ENCODE measurements at regions not wholly inside any gene's neighbourhood (a gene's known extent, or its start where the extent isn't known, plus 50 kb on each side); places are given as distances from the start of the nearest gene placed in this dataset.

DNA sequence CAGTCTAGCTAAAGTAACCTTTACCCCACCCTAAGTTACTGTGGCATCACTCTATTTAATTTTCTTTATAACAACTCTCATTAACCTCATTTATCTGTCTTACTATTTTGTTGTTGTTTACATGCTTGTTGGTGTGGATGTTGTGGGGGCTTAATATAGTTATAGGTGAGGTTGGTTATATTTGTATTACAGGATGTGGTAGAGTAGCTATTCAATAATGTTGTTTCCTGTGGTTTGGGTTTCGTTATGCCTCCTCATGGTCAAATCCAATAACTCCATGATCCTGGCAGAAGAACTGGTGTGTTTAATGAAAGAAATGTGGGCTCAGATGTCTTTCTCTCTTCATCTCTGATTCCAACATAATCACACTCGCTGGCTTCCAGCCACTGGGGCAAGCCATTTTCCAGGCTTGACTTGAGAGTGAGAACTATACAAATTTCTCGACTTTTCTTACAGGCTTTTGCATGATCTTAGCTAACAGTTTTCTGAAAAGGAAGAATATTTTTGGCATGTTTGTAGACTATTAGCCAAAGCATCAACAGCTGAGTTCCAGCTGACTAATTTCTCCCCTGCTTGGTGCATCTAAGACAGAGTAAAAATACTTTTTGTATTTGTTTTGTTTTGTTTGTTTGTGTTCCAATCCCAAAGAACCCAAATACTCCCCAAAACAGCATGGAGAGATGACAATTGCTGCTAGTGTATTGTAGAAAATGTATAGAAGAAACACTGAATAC, 303.7 kb upstream of the PAPPA start:
- no peak overlapping the region for H3K4me2 ChIP-seq (ENCODE audit: control insufficient read depth, extremely low read depth, insufficient read depth, low read depth, low read length)
- TF ChIP-seq, protein P1, sequence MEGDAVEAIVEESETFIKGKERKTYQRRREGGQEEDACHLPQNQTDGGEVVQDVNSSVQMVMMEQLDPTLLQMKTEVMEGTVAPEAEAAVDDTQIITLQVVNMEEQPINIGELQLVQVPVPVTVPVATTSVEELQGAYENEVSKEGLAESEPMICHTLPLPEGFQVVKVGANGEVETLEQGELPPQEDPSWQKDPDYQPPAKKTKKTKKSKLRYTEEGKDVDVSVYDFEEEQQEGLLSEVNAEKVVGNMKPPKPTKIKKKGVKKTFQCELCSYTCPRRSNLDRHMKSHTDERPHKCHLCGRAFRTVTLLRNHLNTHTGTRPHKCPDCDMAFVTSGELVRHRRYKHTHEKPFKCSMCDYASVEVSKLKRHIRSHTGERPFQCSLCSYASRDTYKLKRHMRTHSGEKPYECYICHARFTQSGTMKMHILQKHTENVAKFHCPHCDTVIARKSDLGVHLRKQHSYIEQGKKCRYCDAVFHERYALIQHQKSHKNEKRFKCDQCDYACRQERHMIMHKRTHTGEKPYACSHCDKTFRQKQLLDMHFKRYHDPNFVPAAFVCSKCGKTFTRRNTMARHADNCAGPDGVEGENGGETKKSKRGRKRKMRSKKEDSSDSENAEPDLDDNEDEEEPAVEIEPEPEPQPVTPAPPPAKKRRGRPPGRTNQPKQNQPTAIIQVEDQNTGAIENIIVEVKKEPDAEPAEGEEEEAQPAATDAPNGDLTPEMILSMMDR (optimal IDR thresholded peaks at IDR 0.05 in 1 of 3, IDR thresholded peaks at IDR 0.05 in 1 of 3, conservative IDR thresholded peaks at IDR 0.05 in 1 of 3; ENCODE audit: extremely low read depth in 1 of 3, insufficient read depth in 2 of 3, low read length in 3 of 3), result no peak
- no peak for TF ChIP-seq EZH2 (IDR thresholded peaks at IDR 0.05; ENCODE audit: low read length)
- H4K20me1 ChIP-seq (ENCODE audit: control insufficient read depth, extremely low read depth, insufficient read depth, low read length), result no peaks in the 10 kb centered on the region
- H3K4me1 ChIP-seq (ENCODE audit: control insufficient read depth, extremely low read depth, insufficient read depth, low read length), result peaks cover 11% of the 10 kb centered on the region
- no peaks in the 10 kb centered on the region for H3K79me2 ChIP-seq (ENCODE audit: control insufficient read depth, insufficient read depth, low read length)
- H3K27ac ChIP-seq (ENCODE audit: control insufficient read depth, insufficient read depth, low read length), result no peak overlapping the region
- no peaks in the 10 kb centered on the region for H3K27me3 ChIP-seq (ENCODE audit: control insufficient read depth, extremely low read depth, insufficient read depth, low read length)
- dilution Hi-C loops (cut with MboI; ENCODE audit: extremely low pct_ligation_motif_present, low sequenced_read_pairs), result no loop called here
- no peak overlapping the region for H3K9ac ChIP-seq (ENCODE audit: control insufficient read depth, extremely low read depth, insufficient read depth, low read length)
- H3K9me1 ChIP-seq (ENCODE audit: control insufficient read depth, extremely low read depth, insufficient read depth, low read length), result no peaks in the 10 kb centered on the region
- H3K9me3 ChIP-seq (ENCODE audit: control insufficient read depth, low read depth, low read length), result no peaks in the 10 kb centered on the region
- no peaks in the 10 kb centered on the region for H3K36me3 ChIP-seq (ENCODE audit: control insufficient read depth in 2 of 2, extremely low read depth in 1 of 2, insufficient read depth in 2 of 2, low read length in 2 of 2)
- DNase-seq (ENCODE audit: low read depth, low spot score) (no peak), FAIRE-seq (no peak)
- H2AFZ ChIP-seq (ENCODE audit: control insufficient read depth, low read length), result no peak overlapping the region
- no peak overlapping the region for H3K4me3 ChIP-seq (ENCODE audit: control insufficient read depth in 2 of 3, extremely low read depth in 1 of 3, insufficient read depth in 2 of 3, low read depth in 1 of 3, low read length in 3 of 3)

GRCh38 chr9:115850548-115851304, 302.9 kb upstream of the PAPPA start:
- Histone ChIP-seq H3K27me3 (ENCODE audit: control insufficient read depth, extremely low read depth, insufficient read depth, low read length) (no peaks in the 10 kb centered on the region), H2AFZ (ENCODE audit: control insufficient read depth, low read length) (no peak overlapping the region), H3K4me3 (ENCODE audit: control insufficient read depth in 2 of 3, extremely low read depth in 1 of 3, insufficient read depth in 2 of 3, low read depth in 1 of 3, low read length in 3 of 3) (no peak overlapping the region), H3K9me3 (ENCODE audit: control insufficient read depth, low read depth, low read length) (no peaks in the 10 kb centered on the region), H3K9ac (ENCODE audit: control insufficient read depth, extremely low read depth, insufficient read depth, low read length) (no peak overlapping the region), H3K4me1 (ENCODE audit: control insufficient read depth, extremely low read depth, insufficient read depth, low read length) (peaks cover 10% of the 10 kb centered on the region), H4K20me1 (ENCODE audit: control insufficient read depth, extremely low read depth, insufficient read depth, low read length) (no peaks in the 10 kb centered on the region), H3K36me3 (ENCODE audit: control insufficient read depth in 2 of 2, extremely low read depth in 1 of 2, insufficient read depth in 2 of 2, low read length in 2 of 2) (no peaks in the 10 kb centered on the region), H3K9me1 (ENCODE audit: control insufficient read depth, extremely low read depth, insufficient read depth, low read length) (no peaks in the 10 kb centered on the region), H3K4me2 (ENCODE audit: control insufficient read depth, extremely low read depth, insufficient read depth, low read depth, low read length) (no peak overlapping the region), H3K79me2 (ENCODE audit: control insufficient read depth, insufficient read depth, low read length) (no peaks in the 10 kb centered on the region), H3K27ac (ENCODE audit: control insufficient read depth, insufficient read depth, low read length) (no peak overlapping the region)
- FAIRE-seq (peak; percentile 68), DNase-seq (ENCODE audit: low read depth, low spot score) (no peak)
- dilution Hi-C loops (cut with MboI; ENCODE audit: extremely low pct_ligation_motif_present, low sequenced_read_pairs), result no loop called here
- no peak for TF ChIP-seq EZH2 (IDR thresholded peaks at IDR 0.05; ENCODE audit: low read length)
- TF ChIP-seq, protein P1 (optimal IDR thresholded peaks at IDR 0.05 in 1 of 3, IDR thresholded peaks at IDR 0.05 in 1 of 3, conservative IDR thresholded peaks at IDR 0.05 in 1 of 3; ENCODE audit: extremely low read depth in 1 of 3, insufficient read depth in 2 of 3, low read length in 3 of 3), result no peak
